ENCODE measurements at regions not wholly inside any gene's neighbourhood (a gene's known extent, or its start where the extent isn't known, plus 50 kb on each side); places are given as distances from the start of the nearest gene placed in this dataset.
"Not testable (repeated sequence)": the region's sequence is repeated elsewhere in the genome, so short reads cannot be mapped to it uniquely, and the experiment has no call there.

GRCh38 chr20:19920381-19921138 is 96.6 kb upstream of the NAA20 start:
- WGBS, 5 donors = 85 to 89% (median 88%) methylated on average over 14 of the region's 14 CpGs
- Histone ChIP-seq H3K27ac (peak overlapping the region in 1 of 5 donors; percentile 8), H3K4me1 (peaks cover 9 to 34% (median 11%) of the 10 kb centered on the region in 4 donors), H3K27me3 (no peaks in the 10 kb centered on the region), H3K36me3 (no peaks in the 10 kb centered on the region), H3K9me3 (no peaks in the 10 kb centered on the region), H3K4me3 (no peak overlapping the region)
- TF ChIP-seq CTCF (IDR thresholded peaks at IDR 0.05) (no peak), POLR2A (IDR thresholded peaks at IDR 0.05) (no peak)
- DNase-seq = no peak
- intact Hi-C loops (cut with DNase I; ENCODE audit: low total_unique reads) = no loop called here

GRCh38 chr20:19921284-19921793 is 95.8 kb upstream of the NAA20 start:
- no peak for DNase-seq
- WGBS, 5 donors = 77 to 87% (median 85%) methylated on average over 14 of the region's 14 CpGs
- Histone ChIP-seq H3K27ac (peak overlapping the region in 3 of 5 donors; percentile 31 to 60 (median 39)), H3K9me3 (no peaks in the 10 kb centered on the region), H3K4me3 (no peak overlapping the region), H3K27me3 (no peaks in the 10 kb centered on the region), H3K36me3 (no peaks in the 10 kb centered on the region), H3K4me1 (peaks cover 9 to 27% (median 11%) of the 10 kb centered on the region in 4 donors)
- intact Hi-C loops (cut with DNase I; ENCODE audit: low total_unique reads) = no loop called here
- TF ChIP-seq CTCF (IDR thresholded peaks at IDR 0.05) = no peak
- no peak for TF ChIP-seq POLR2AphosphoS5 (IDR thresholded peaks at IDR 0.05)
- TF ChIP-seq EP300 (IDR thresholded peaks at IDR 0.05) = no peak
- no peak for TF ChIP-seq POLR2A (IDR thresholded peaks at IDR 0.05)

- intact Hi-C loops (cut with DNase I; ENCODE audit: low total_unique reads); H3K36me3 ChIP-seq; DNase-seq; H3K4me3 ChIP-seq; H3K9me3 ChIP-seq; H3K27me3 ChIP-seq: not testable (repeated sequence)
- Histone ChIP-seq H3K4me1 (peaks cover 9 to 22% (median 11%) of the 10 kb centered on the region in 4 donors), H3K27ac (peak overlapping the region in 3 of 5 donors; percentile 31 to 60 (median 39))
- 74 to 90% (median 77%) methylated on average over 9 of the region's 9 CpGs for WGBS, 5 donors
These were observed 95.3 kb upstream of the NAA20 start for GRCh38 chr20:19921829-19922228.

GRCh38 chr20:19922716-19923115 is 94.4 kb upstream of the NAA20 start:
- intact Hi-C loops (cut with DNase I; ENCODE audit: low total_unique reads) = no loop called here
- H3K9me3 ChIP-seq = no peaks in the 10 kb centered on the region
- H3K36me3 ChIP-seq = no peaks in the 10 kb centered on the region
- H3K4me3 ChIP-seq = no peak overlapping the region
- DNase-seq = no peak
- TF ChIP-seq EP300 (IDR thresholded peaks at IDR 0.05) (no peak), CTCF (IDR thresholded peaks at IDR 0.05) (no peak), POLR2AphosphoS5 (IDR thresholded peaks at IDR 0.05) (no peak), POLR2A (IDR thresholded peaks at IDR 0.05) (no peak)
- WGBS, 5 donors = 74 to 92% (median 83%) methylated on average over 7 of the region's 7 CpGs
- peaks cover 9 to 14% (median 11%) of the 10 kb centered on the region in 4 donors for H3K4me1 ChIP-seq
- peak overlapping the region in 1 of 5 donors; percentile 14 for H3K27ac ChIP-seq
- H3K27me3 ChIP-seq = no peaks in the 10 kb centered on the region

GRCh38 chr20:19923762-19924161 is 93.4 kb upstream of the NAA20 start:
- intact Hi-C loops (cut with DNase I; ENCODE audit: low total_unique reads) = no loop called here
- Histone ChIP-seq H3K36me3 (no peaks in the 10 kb centered on the region), H3K4me3 (no peak overlapping the region), H3K27ac (no peak overlapping the region), H3K9me3 (no peaks in the 10 kb centered on the region), H3K4me1 (peaks cover 8 to 19% (median 15%) of the 10 kb centered on the region in 4 donors), H3K27me3 (no peaks in the 10 kb centered on the region)
- TF ChIP-seq CTCF (IDR thresholded peaks at IDR 0.05) (no peak), EP300 (IDR thresholded peaks at IDR 0.05) (no peak), POLR2A (IDR thresholded peaks at IDR 0.05) (no peak), POLR2AphosphoS5 (IDR thresholded peaks at IDR 0.05) (no peak)
- DNase-seq = no peak
- WGBS, 5 donors = 60 to 93% (median 63%) methylated on average over 3 of the region's 3 CpGs

Measured in stomach (tissue), 8 donors.